Esophagus muscularis mucosa (tissue), 4 donors: ENCODE measurements at regions not wholly inside any gene's neighbourhood (a gene's known extent, or its start where the extent isn't known, plus 50 kb on each side); places are given as distances from the start of the nearest gene placed in this dataset.

Experiments
- CTCF ChIP-seq, 3 experiments: fragments of 200-600 bp in 2 of 3; fragments of 450-650 bp in 1 of 3; sonication (generic) in 2 of 3; IDR thresholded peaks; one replicate each; pipeline ENCODE4 v1.5.1; 2017 to 2019; ENCODE audit warnings: antibody characterized with exemption in 3 of 3, mild to moderate bottlenecking in 2 of 3, moderate library complexity in 1 of 3
- EP300 ChIP-seq: sonication (generic); formaldehyde crosslinking; IDR thresholded peaks from one replicate; pipeline ENCODE4 v1.6.1; 2017; ENCODE audit warnings: antibody characterized with exemption
- POLR2A ChIP-seq: fragments of 450-650 bp; IDR thresholded peaks from one replicate; pipeline ENCODE4 v1.6.1; 2017; ENCODE audit warnings: antibody characterized with exemption, moderate library complexity, mild to moderate bottlenecking, low read depth
- POLR2AphosphoS5 ChIP-seq, 2 donors: sonication (generic); formaldehyde crosslinking; IDR thresholded peaks; one replicate each; pipeline ENCODE4 v1.6.1; 2017; ENCODE audit warnings: antibody characterized with exemption in 2 of 2

DNA sequence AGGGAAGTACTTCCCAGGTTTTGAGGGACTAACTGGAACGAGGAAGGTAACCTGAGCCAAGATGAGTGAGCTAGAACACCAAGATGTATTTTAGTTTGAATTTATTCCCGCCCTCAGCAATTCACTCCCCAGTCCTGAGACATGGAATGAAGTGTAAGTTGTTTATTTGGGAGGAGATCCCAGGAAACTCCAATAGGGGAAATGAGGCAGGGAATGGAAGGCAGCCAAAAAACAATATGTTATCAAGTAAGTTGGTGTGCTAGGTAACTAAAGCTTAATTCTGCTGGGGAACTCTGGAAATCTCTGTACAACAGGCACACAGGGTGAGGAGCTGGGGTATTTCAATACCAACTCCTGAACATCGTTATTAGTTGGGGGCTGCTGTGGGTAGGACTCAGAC lies 189.7 kb upstream of the HDAC9 start:
- TF ChIP-seq POLR2A (no peak), CTCF (IDR thresholded peaks at IDR 0.05) (no peak), EP300 (no peak), POLR2AphosphoS5 (IDR thresholded peaks at IDR 0.05) (no peak)
